ENCODE measurements at regions not wholly inside any gene's neighbourhood (a gene's known extent, or its start where the extent isn't known, plus 50 kb on each side); places are given as distances from the start of the nearest gene placed in this dataset.

- Histone ChIP-seq H3K9me3 (ENCODE audit: control insufficient read depth in 4 of 4, low read length in 3 of 4) (no peaks in the 10 kb centered on the region), H3K9ac (ENCODE audit: low read depth in 1 of 2, low read length in 2 of 2) (no peak overlapping the region), H3K27me3 (ENCODE audit: control insufficient read depth in 4 of 4, insufficient read depth in 4 of 4, low read length in 3 of 4) (no peaks in the 10 kb centered on the region), H3K4me1 (ENCODE audit: control insufficient read depth in 4 of 4, insufficient read depth in 4 of 4, low read length in 3 of 4) (no peaks in the 10 kb centered on the region), H3K4me3 (ENCODE audit: low read depth in 1 of 3, low read length in 3 of 3) (no peak overlapping the region), H3K27ac (ENCODE audit: low read depth in 1 of 2, low read length in 2 of 2) (no peak overlapping the region), H3K36me3 (ENCODE audit: control insufficient read depth in 4 of 4, insufficient read depth in 3 of 4, low read depth in 1 of 4, low read length in 3 of 4) (no peaks in the 10 kb centered on the region)
- TF ChIP-seq RXRA (IDR thresholded peaks at IDR 0.05) (no peak), ZBTB33 (IDR thresholded peaks at IDR 0.05) (no peak), EGR1 (IDR thresholded peaks at IDR 0.05; ENCODE audit: low read depth in 2 of 2) (no peak), HNF4A (conservative IDR thresholded peaks at IDR 0.05) (no peak), NR2F2 (IDR thresholded peaks at IDR 0.05) (no peak), MAX (IDR thresholded peaks at IDR 0.05) (no peak), REST (IDR thresholded peaks at IDR 0.05) (no peak)
- DNase-seq (ENCODE audit: low spot score): no peak
- 83% methylated on average over 4 of the region's 4 CpGs for WGBS
These were observed 797.2 kb upstream of the PCDH9 start for GRCh38 chr13:68027306-68027705.

- H3K4me1 ChIP-seq (ENCODE audit: control insufficient read depth in 4 of 4, insufficient read depth in 4 of 4, low read length in 3 of 4): no peaks in the 10 kb centered on the region
- WGBS: 66% methylated on average over 3 of the region's 3 CpGs
- H3K9me3 ChIP-seq (ENCODE audit: control insufficient read depth in 4 of 4, low read length in 3 of 4): no peaks in the 10 kb centered on the region
- no peak for DNase-seq (ENCODE audit: low spot score)
- H3K4me3 ChIP-seq (ENCODE audit: low read depth in 1 of 3, low read length in 3 of 3): no peak overlapping the region
- no peaks in the 10 kb centered on the region for H3K36me3 ChIP-seq (ENCODE audit: control insufficient read depth in 4 of 4, insufficient read depth in 3 of 4, low read depth in 1 of 4, low read length in 3 of 4)
- H3K27ac ChIP-seq (ENCODE audit: low read depth in 1 of 2, low read length in 2 of 2): no peak overlapping the region
- H3K27me3 ChIP-seq (ENCODE audit: control insufficient read depth in 4 of 4, insufficient read depth in 4 of 4, low read length in 3 of 4): no peaks in the 10 kb centered on the region
- no peak overlapping the region for H3K9ac ChIP-seq (ENCODE audit: low read depth in 1 of 2, low read length in 2 of 2)
- no peak for TF ChIP-seq CTCF (IDR thresholded peaks at IDR 0.05; ENCODE audit: low read depth, low read length, missing input control)
- TF ChIP-seq EGR1 (IDR thresholded peaks at IDR 0.05; ENCODE audit: low read depth in 2 of 2): no peak
- no peak for TF ChIP-seq NR2F2 (IDR thresholded peaks at IDR 0.05)
- TF ChIP-seq REST (IDR thresholded peaks at IDR 0.05): no peak
- no peak for TF ChIP-seq RXRA (IDR thresholded peaks at IDR 0.05)
- TF ChIP-seq RAD21 (IDR thresholded peaks at IDR 0.05): no peak
- no peak for TF ChIP-seq ATF3 (IDR thresholded peaks at IDR 0.05)
- no peak for TF ChIP-seq YY1 (IDR thresholded peaks at IDR 0.05)
- no peak for TF ChIP-seq MAX (IDR thresholded peaks at IDR 0.05)
- no peak for TF ChIP-seq FOXA1 (IDR thresholded peaks at IDR 0.05)
- TF ChIP-seq HNF4G (IDR thresholded peaks at IDR 0.05): no peak
- no peak for TF ChIP-seq FOXA2 (IDR thresholded peaks at IDR 0.05)
- no peak for TF ChIP-seq GABPA (IDR thresholded peaks at IDR 0.05 in 1 of 2, conservative IDR thresholded peaks at IDR 0.05 in 1 of 2)
- no peak for TF ChIP-seq TAF1 (conservative IDR thresholded peaks at IDR 0.05)
- no peak for TF ChIP-seq HNF4A (conservative IDR thresholded peaks at IDR 0.05)
- no peak for TF ChIP-seq JUND (IDR thresholded peaks at IDR 0.05)
- TF ChIP-seq ZBTB33 (IDR thresholded peaks at IDR 0.05): no peak
These were observed 795.9 kb upstream of the PCDH9 start for GRCh38 chr13:68026077-68026476.
